NCI-H446 treated with DMSO at 0.1 percent for 48 hours (cell line): ENCODE measurements at regions not wholly inside any gene's neighbourhood (a gene's known extent, or its start where the extent isn't known, plus 50 kb on each side); places are given as distances from the start of the nearest gene placed in this dataset.
A peak's percentile ranks its signal among the peaks of the same experiment; 100 is the strongest.

Experiments used
- DNase-seq: peaks from one replicate; lab custom pipeline; 2025; lab: John Stamatoyannopoulos, UW

GRCh38 chr17:73694491-73694890 is 50.2 kb upstream of the SDK2 start:
- DNase-seq: no peak

DNA sequence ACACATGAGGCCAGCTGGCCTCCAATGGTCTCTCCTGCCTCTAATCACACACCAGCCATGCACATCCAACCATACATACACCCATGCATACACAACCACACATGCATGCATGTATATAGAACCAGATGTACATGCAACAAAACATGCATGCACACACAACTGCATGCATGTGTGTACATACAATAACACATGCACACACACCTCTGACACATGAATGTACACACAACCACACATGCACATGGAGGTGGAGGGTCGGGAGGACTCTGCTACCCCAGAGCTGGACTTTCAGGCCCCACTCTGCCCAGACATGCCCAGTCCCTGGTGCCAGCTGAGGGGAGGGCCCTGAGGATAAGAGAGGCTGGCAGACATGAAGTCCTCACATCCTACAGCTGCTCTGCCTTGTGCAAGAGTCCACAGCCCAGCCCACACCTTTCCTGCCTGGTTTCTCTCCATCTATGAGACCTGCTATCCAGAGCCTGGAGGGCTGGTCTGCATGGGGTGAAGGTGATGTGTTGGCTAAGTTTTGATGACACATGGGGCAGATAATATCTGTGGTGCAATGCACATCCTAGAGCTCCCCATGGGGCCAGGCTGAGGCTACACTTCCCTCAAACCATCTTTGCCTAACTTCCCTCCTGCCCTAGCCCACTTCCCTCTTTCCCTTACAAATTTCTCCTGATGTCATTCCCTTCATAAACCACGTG is 50.9 kb upstream of the SDK2 start:
- no peak for DNase-seq

DNA sequence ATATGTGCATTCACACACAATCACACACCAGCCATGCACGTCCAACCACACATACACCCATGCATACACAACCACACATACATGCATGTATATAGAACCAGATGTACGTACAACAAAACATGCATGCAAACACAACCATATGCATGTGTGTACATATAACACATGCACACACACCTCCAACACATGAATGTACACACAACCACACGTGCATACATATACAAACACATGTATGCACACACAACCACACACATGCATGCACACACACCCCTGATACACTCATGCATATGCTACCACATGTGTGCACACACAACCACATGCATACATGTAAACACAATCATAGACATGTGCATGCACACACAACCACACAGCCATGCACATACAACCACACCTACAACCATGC is 52.0 kb upstream of the SDK2 start:
- no peak for DNase-seq

- no peak for DNase-seq
Measured at GRCh38 chr17:73697872-73698271, 53.6 kb upstream of the SDK2 start.

DNA sequence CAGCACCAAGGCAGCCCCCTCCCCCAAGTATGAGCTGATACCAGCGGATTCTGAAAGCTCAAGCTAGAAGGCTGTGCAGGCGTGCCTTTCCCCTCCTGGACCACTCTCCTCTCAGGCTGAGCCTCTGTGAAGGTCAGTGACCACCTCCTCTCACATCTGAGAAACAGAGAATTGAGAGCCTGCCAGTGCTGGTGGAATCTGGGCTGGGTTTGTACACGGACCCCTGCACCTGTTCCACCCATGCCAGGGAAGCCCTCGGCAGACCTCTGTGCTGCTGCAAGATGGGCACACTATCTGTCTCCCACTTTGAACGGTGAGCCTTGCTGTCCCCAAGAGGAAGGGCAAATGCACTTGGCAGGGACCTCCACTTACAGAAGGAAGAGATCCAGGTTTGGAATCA is 54.7 kb upstream of the SDK2 start:
- no peak for DNase-seq

DNA sequence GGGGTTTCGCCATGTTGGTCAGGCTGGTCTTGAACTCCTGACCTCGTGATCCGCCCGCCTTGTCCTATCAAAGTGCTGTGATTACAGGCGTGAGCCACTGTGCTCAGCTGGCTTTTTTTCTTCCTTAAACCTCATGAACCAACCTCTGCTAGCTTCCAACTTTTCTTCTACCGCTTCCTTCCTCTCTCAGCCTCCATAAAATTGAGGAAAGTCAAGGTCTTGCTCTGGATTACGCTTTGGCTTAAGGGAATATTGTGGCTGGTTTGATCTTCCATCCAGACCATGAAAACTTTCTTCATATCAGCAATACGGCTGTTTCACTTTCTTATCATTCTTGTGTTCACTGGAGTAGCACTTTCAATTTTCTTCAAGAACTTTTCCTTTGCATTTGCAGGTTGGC is 57.5 kb upstream of the SDK2 start:
- DNase-seq: no peak

GRCh38 chr17:73703192-73703591 is 58.9 kb upstream of the SDK2 start:
- DNase-seq: no peak

DNA sequence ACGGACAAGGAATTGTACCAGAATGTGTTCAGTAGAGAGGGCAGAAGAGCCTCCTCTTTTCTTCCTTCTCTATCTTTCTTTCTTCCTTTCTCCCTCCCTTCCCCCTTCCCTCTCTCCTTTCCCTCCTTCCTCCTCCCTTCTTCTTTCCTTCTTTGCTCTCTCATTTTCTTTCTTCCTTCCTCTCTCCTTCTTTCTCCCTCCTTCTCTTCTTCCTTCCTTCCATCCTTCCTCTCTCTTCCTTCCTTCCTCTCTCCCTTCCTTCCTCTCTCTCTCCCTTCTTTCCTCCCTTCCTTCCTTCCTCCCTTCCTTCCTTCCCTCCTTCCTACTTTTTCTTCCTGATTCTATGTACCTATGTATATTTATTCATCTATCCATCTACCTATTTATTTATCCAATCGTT is 59.7 kb upstream of the SDK2 start:
- no peak for DNase-seq

DNA sequence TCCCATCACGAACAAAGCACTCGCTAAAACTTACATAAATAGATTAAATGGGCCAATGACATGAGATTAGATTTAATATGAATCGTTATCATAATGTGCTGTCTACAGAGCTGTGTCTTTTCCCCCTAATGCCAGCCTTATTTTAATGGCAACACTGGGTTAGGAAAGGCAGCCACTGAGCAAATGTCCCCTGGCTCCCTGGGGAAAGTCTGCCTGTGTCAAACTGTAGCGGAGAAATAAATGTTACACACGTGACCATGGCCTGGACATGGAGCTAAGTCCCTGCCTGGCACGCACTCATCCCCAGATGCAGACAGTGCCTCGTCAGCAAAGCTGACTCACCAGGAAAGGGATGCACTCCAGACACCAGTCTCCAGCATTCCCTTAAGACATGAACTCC is 61.3 kb upstream of the SDK2 start:
- DNase-seq: peak; percentile 28

GRCh38 chr17:73706428-73706827 is 62.2 kb upstream of the SDK2 start:
- DNase-seq: no peak

DNA sequence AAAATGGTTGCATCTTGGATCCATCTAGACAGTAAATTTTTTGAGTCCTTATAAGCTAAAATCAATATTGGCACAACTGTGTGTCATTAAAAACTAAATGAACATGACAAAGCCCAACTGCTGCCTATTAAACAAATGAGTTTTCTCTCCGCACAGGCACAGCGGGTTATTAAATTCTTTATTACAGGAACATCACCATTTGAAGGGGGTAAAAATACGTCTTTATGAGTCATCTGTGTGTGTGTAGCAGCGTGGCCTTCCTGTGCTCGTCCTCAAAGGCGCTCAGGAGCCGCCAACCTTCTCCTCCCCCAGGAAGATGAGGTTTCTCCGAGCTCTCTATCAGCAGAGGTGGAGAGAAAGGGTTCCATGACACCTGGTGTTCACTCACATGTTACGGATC is 62.6 kb upstream of the SDK2 start:
- DNase-seq: no peak

- DNase-seq: no peak
Measured at GRCh38 chr17:73707358-73707757, 63.1 kb upstream of the SDK2 start.

GRCh38 chr17:73710095-73710592 is 65.9 kb upstream of the SDK2 start:
- no peak for DNase-seq

DNA sequence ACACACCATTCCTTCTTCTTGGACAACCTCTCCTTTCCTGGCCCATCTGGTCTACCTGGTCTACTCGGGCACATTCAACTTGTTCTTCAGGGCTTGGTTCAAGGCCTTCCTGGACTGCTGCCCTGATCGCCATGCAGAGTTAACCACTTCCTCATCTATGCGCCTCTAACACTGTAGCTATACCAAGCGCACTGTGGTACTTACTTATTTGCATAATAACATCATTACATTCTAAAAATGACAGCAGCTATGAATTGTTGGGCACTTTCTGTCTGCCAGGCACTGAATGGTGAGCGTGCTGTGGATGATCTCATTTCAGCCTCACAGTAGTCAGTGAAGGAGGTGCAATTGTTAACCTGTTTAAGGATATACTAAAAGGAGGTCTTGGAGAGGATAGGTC is 66.9 kb upstream of the SDK2 start:
- no peak for DNase-seq

GRCh38 chr17:73711916-73712315 is 67.7 kb upstream of the SDK2 start:
- DNase-seq: no peak

DNA sequence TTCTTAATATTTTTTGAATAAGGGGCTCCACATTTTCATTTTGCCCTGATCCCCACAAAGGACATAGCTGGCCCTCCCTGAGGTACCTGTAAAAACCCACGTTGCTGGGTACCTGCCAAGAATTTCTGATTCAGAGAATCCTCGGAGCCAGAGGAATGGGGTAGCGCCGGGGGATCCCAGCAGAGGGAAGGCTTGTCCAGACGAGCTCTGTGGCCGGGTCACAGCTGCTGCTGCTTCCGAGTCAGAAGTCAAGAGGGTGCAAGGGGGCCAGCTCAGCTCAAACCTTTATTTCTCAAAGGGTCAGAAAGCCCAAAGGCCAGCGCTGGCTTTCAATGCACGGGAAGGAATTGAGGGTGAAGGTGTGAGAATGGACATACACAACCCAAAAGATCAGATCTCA is 68.9 kb upstream of the SDK2 start:
- no peak for DNase-seq

- no peak for DNase-seq
Measured at GRCh38 chr17:73715769-73716168, 71.5 kb upstream of the SDK2 start.

DNA sequence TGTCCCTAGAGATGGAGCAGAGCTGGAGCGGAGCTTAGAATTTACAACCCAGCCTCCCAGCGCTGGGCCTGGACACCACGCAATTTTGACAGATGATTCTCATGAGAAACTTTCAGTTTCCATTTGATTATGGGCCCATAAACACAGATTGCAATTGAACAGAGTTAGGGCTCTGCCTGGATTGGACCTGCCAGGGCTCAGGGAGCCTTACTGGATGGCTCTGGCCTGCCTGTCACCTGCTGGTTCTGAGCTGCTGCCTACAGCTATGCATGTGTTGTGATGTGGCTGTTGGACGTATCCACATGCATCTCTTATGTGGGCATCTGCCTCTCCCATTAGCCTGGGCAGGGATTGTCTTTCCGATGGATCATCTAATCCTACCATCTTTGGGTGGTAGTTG is 73.4 kb upstream of the SDK2 start:
- no peak for DNase-seq

- no peak for DNase-seq
Measured at GRCh38 chr17:73718362-73718761, 74.1 kb upstream of the SDK2 start.

DNA sequence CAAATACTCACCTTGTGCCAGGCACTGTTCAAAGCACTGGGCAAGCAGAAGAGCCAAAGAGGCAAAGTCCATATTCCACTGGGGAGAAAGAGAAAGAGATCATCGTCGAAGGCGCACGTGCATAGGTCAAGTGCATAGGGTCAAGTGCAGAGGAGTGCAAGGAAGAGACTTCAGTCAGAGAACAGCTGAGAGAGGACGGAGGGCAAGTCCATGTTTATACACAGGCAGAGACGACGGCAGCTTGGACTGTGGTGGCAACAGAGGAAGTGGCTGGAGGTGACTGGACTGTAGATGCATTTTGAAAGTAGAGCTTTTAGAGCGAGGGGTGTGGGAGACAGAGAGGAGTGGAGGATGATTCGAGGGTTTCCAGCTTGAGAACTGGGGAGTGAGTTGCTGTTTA is 74.7 kb upstream of the SDK2 start:
- no peak for DNase-seq

DNA sequence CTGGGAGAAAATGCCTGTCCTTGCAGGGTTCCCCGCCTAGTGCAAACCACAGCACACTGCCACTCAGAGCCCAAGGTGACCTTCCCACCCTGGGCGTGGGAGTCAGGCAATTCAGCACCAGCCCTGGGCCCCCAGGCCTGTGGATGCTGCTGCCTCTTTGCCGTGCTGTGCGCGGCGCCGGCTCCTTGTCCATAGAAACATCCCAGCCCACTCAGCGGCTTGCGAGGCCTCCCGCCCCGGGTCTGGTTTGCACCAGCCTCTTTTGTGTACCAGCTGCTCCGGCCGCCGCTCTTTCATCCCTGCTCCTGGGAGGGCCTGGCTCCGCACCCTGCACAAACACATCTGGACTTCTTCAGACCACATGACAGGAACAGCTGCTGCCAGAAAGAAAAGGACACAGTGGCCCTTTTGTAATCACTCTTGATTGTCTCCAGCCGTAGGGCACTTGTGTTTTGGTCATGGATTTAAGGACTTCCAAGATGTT is 75.4 kb upstream of the SDK2 start:
- DNase-seq: no peak

DNA sequence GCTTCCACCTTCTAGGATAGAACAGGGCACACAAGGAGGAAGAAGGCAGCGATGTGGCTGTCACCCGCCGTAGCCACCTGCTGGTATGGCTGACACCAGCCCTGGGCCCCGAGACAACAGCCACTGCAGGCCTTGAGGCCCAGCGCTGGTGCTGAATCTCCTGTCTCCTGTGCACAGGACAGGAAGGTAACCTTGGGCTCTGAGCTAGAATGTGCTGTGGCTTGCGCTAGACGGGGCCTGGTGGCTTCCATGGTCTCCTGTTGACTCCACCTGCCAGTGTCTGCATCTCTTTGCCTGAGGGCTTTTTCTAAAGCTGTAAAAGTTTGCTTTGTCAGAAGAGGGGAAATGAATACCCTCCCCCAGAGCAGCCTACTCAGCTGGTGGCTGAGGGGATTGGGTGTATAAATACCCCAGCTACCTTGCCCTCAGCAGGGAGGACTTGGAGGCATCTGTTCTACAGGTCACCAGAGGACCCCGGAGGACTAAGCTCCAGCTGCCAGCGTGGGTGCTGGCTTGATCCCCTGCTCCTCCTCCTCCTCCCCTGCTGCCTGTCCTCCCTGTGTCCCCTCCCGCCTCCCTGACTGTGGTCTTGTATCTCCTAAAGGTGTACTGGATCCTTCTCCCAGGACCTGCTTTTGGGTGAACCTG is 76.1 kb upstream of the SDK2 start:
- no peak for DNase-seq

GRCh38 chr17:73722165-73722564 is 77.9 kb upstream of the SDK2 start:
- no peak for DNase-seq

- no peak for DNase-seq
Measured at GRCh38 chr17:73723317-73723716, 79.1 kb upstream of the SDK2 start.
